Glutamatergic neuron (in vitro differentiated cells): ENCODE measurements at regions not wholly inside any gene's neighbourhood (a gene's known extent, or its start where the extent isn't known, plus 50 kb on each side); places are given as distances from the start of the nearest gene placed in this dataset.

ENCODE experiments used
- DNase-seq: peaks from one replicate; pipeline ENCODE4 v3.0.0; 2022
- H3K27ac Mint-ChIP-seq: one replicate; pipeline ENCODE4 v1.8.0; 2020; ENCODE audit warnings: mild to moderate bottlenecking, mixed read lengths, inconsistent platforms; ENCODE audit not compliant: unreplicated experiment
- H3K27me3 Mint-ChIP-seq: one replicate; pipeline ENCODE4 v1.8.0; 2020; ENCODE audit warnings: mild to moderate bottlenecking, moderate library complexity, mixed read lengths, inconsistent platforms; ENCODE audit not compliant: unreplicated experiment
- H3K36me3 Mint-ChIP-seq: one replicate; pipeline ENCODE4 v1.8.0; 2020; ENCODE audit warnings: mild to moderate bottlenecking, mixed read lengths, inconsistent platforms; ENCODE audit not compliant: unreplicated experiment
- H3K4me1 Mint-ChIP-seq: one replicate; pipeline ENCODE4 v1.8.0; 2020; ENCODE audit warnings: mild to moderate bottlenecking, low read depth, mixed read lengths, inconsistent platforms; ENCODE audit not compliant: unreplicated experiment
- H3K4me3 Mint-ChIP-seq: one replicate; pipeline ENCODE4 v1.8.0; 2020; ENCODE audit warnings: mild to moderate bottlenecking, mixed read lengths, inconsistent platforms; ENCODE audit not compliant: unreplicated experiment
- H3K9me3 Mint-ChIP-seq: one replicate; pipeline ENCODE4 v1.8.0; 2020; ENCODE audit warnings: mild to moderate bottlenecking, moderate library complexity, mixed read lengths, inconsistent platforms; ENCODE audit not compliant: unreplicated experiment
- CTCF ChIP-seq: fragments of 200-600 bp; sonication (generic); IDR thresholded peaks from one replicate; pipeline ENCODE4 v1.5.0; 2021; ENCODE audit not compliant: partially characterized antibody, unreplicated experiment

- Mint-ChIP-seq H3K27ac (no peak overlapping the region), H3K4me3 (no peak overlapping the region), H3K9me3 (no peaks in the 10 kb centered on the region), H3K27me3 (peaks cover 2% of the 10 kb centered on the region), H3K4me1 (no peaks in the 10 kb centered on the region), H3K36me3 (no peaks in the 10 kb centered on the region)
- TF ChIP-seq CTCF = no peak
- no peak for DNase-seq
These were observed 956.3 kb upstream of the SLC39A10 start for GRCh38 chr2:194700726-194701125.

GRCh38 chr2:194700116-194700515 lies 956.9 kb upstream of the SLC39A10 start:
- Mint-ChIP-seq H3K36me3 (no peaks in the 10 kb centered on the region), H3K9me3 (no peaks in the 10 kb centered on the region), H3K4me1 (no peaks in the 10 kb centered on the region), H3K27me3 (peaks cover 2% of the 10 kb centered on the region), H3K27ac (no peak overlapping the region), H3K4me3 (no peak overlapping the region)
- TF ChIP-seq CTCF = no peak
- DNase-seq = no peak

- no peak for DNase-seq
- H3K36me3 Mint-ChIP-seq = no peaks in the 10 kb centered on the region
- no peak overlapping the region for H3K4me3 Mint-ChIP-seq
- H3K4me1 Mint-ChIP-seq = no peaks in the 10 kb centered on the region
- H3K27me3 Mint-ChIP-seq = peaks cover 2% of the 10 kb centered on the region
- H3K27ac Mint-ChIP-seq = no peak overlapping the region
- TF ChIP-seq CTCF = no peak
- no peaks in the 10 kb centered on the region for H3K9me3 Mint-ChIP-seq
These were observed 959.0 kb upstream of the SLC39A10 start for GRCh38 chr2:194698012-194698411.

GRCh38 chr2:194697439-194697838 lies 959.6 kb upstream of the SLC39A10 start:
- no peak for TF ChIP-seq CTCF
- Mint-ChIP-seq H3K27me3 (peaks cover 2% of the 10 kb centered on the region), H3K4me3 (no peak overlapping the region), H3K36me3 (no peaks in the 10 kb centered on the region), H3K27ac (no peak overlapping the region), H3K9me3 (no peaks in the 10 kb centered on the region), H3K4me1 (no peaks in the 10 kb centered on the region)
- no peak for DNase-seq

- peaks cover 2% of the 10 kb centered on the region for H3K27me3 Mint-ChIP-seq
- H3K4me3 Mint-ChIP-seq = no peak overlapping the region
- no peak for TF ChIP-seq CTCF
- H3K36me3 Mint-ChIP-seq = no peaks in the 10 kb centered on the region
- H3K27ac Mint-ChIP-seq = no peak overlapping the region
- no peaks in the 10 kb centered on the region for H3K4me1 Mint-ChIP-seq
- no peaks in the 10 kb centered on the region for H3K9me3 Mint-ChIP-seq
- no peak for DNase-seq
These were observed 960.3 kb upstream of the SLC39A10 start for GRCh38 chr2:194696690-194697089.
